A673 (cell line): ENCODE measurements at regions not wholly inside any gene's neighbourhood (a gene's known extent, or its start where the extent isn't known, plus 50 kb on each side); places are given as distances from the start of the nearest gene placed in this dataset.

ENCODE experiments used
- BruUV-seq: library from RNA; stranded (reverse); fragments of 400-500 nt; replicated peaks from 2 replicates; lab custom pipeline; 2021; lab: Mats Ljungman, UMichigan
- CTCF ChIA-PET: fragments of 300-600 bp; sonication (Branson Sonifier 250); formaldehyde crosslinking; loops from one replicate; lab custom pipeline; 2022; ENCODE audit warnings: antibody characterized with exemption; lab: Charles Lee
- POLR2A ChIA-PET: fragments of 300-600 bp; sonication (Branson Sonifier 250); formaldehyde crosslinking; loops from one replicate; lab custom pipeline; 2022; ENCODE audit warnings: antibody characterized with exemption; ENCODE audit not compliant: low non-redundant PET; lab: Charles Lee
- DNase-seq: peaks from one replicate; pipeline ENCODE4 v3.0.0-alpha.2; 2015; ENCODE audit warnings: low spot score
- H3K27ac ChIP-seq: fragments of 200-600 bp; sonication (generic); 2 replicates; pipeline ENCODE4 v1.5.1; 2016; ENCODE audit warnings: mixed run types, low read depth, mild to moderate bottlenecking, mixed read lengths, antibody characterized with exemption, low read length; ENCODE audit not compliant: poor library complexity, severe bottlenecking
- H3K27me3 ChIP-seq: fragments of 200-600 bp; sonication (generic); replicated peaks from 2 replicates; pipeline ENCODE4 v1.6.1; 2017; ENCODE audit warnings: mixed run types, low read depth, mild to moderate bottlenecking, mixed read lengths, antibody characterized with exemption, low read length; ENCODE audit not compliant: insufficient read depth, poor library complexity
- H3K36me3 ChIP-seq: fragments of 200-600 bp; sonication (generic); 2 replicates; pipeline ENCODE4 v1.6.1; 2016; ENCODE audit warnings: mixed run types, mild to moderate bottlenecking, mixed read lengths, antibody characterized with exemption, low read length; ENCODE audit not compliant: insufficient read depth, poor library complexity, severe bottlenecking
- H3K4me1 ChIP-seq: fragments of 200-600 bp; sonication (generic); 2 replicates; pipeline ENCODE4 v1.6.1; 2017; ENCODE audit warnings: mixed run types, mild to moderate bottlenecking, mixed read lengths, antibody characterized with exemption, low read length; ENCODE audit not compliant: insufficient read depth, poor library complexity, severe bottlenecking
- H3K4me3 ChIP-seq: fragments of 200-600 bp; sonication (generic); 2 replicates; pipeline ENCODE4 v1.5.1; 2016; ENCODE audit warnings: low read depth, mixed run types, mild to moderate bottlenecking, mixed read lengths, low read length; ENCODE audit not compliant: poor library complexity, severe bottlenecking
- H3K9me3 ChIP-seq: fragments of 200-600 bp; sonication (generic); 2 replicates; pipeline ENCODE4 v1.6.1; 2016; ENCODE audit warnings: mixed run types, low read depth, mild to moderate bottlenecking, mixed read lengths, antibody characterized with exemption, low read length; ENCODE audit not compliant: poor library complexity, severe bottlenecking
- EZH2 ChIP-seq: fragments of 200-600 bp; sonication (generic); IDR thresholded peaks from 2 replicates; pipeline ENCODE4 v1.6.1; 2017; ENCODE audit warnings: borderline replicate concordance, low read depth, mild to moderate bottlenecking, mixed read lengths, antibody characterized with exemption, low read length; ENCODE audit not compliant: poor library complexity, severe bottlenecking
- intact Hi-C: fragments of 100-400 bp; cut with micrococcal nuclease; formaldehyde crosslinking; loops from one replicate; pipeline ENCODE4 v1.10.0; 2022; ENCODE audit not compliant: unreplicated experiment
- TF ChIP-seq, protein P1 (sequence below): fragments of 300-800, 200-600 bp; sonication (generic); conservative IDR thresholded peaks from 2 replicates; pipeline ENCODE4 v1.5.1; 2017; ENCODE audit warnings: low read depth, mild to moderate bottlenecking, antibody characterized with exemption, low read length, moderate library complexity, mixed read lengths

DNA sequence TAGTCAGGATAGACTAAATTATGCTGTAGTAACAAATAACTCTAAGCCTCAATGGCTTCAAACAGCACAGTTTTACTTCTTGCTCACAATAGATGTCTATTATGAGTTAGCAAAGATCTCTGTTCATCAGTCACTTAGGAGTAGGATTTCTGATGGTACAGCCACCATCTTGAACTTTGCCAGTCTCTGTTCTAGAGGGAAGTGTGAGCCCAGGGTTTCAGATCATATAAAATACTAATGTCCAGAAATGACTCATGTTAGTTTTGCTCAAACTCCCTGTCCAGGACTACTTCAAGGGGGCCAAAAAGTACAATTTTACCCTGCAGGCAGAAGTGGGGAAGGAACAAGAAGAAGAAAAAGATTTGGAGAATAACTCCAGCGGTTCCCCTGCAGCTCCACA is 77.1 kb upstream of the LSM6 start:
- CTCF ChIA-PET = no interaction called here
- BruUV-seq = no TSS peak
- H3K9me3 ChIP-seq = no peaks in the 10 kb centered on the region
- H3K36me3 ChIP-seq = no peaks in the 10 kb centered on the region
- no peaks in the 10 kb centered on the region for H3K27me3 ChIP-seq
- TF ChIP-seq, protein P1, sequence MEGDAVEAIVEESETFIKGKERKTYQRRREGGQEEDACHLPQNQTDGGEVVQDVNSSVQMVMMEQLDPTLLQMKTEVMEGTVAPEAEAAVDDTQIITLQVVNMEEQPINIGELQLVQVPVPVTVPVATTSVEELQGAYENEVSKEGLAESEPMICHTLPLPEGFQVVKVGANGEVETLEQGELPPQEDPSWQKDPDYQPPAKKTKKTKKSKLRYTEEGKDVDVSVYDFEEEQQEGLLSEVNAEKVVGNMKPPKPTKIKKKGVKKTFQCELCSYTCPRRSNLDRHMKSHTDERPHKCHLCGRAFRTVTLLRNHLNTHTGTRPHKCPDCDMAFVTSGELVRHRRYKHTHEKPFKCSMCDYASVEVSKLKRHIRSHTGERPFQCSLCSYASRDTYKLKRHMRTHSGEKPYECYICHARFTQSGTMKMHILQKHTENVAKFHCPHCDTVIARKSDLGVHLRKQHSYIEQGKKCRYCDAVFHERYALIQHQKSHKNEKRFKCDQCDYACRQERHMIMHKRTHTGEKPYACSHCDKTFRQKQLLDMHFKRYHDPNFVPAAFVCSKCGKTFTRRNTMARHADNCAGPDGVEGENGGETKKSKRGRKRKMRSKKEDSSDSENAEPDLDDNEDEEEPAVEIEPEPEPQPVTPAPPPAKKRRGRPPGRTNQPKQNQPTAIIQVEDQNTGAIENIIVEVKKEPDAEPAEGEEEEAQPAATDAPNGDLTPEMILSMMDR = no peak
- TF ChIP-seq EZH2 = no peak
- H3K4me3 ChIP-seq = no peak overlapping the region
- H3K27ac ChIP-seq = no peak overlapping the region
- no peak for DNase-seq
- no peaks in the 10 kb centered on the region for H3K4me1 ChIP-seq
- intact Hi-C loops = loop anchor here (10.0 kb wide), 1 partner anchor 236 kb away; no protein-coding TSS in a partner anchor
- POLR2A ChIA-PET = no interaction called here

DNA sequence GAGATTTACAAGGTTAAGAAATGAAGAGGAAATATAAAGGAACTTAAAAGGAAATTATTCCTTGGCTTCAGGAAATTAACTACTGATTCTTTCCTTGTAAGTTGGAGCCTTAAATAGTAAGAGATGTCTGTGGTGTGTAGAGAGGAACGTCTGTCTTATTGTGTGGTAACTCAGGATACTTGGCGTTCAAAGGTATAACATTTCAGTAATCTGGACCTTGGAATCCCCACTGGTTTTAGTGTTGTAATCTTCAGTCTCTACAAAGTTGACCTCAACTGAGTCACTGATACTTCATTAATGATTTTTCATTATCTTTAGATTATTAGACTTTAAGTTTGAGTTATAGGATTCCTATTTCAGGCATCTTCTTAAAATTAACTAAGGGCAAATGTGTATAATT is 79.1 kb upstream of the LSM6 start:
- H3K36me3 ChIP-seq = no peaks in the 10 kb centered on the region
- intact Hi-C loops = loop anchor here (10.0 kb wide), 1 partner anchor 238 kb away; no protein-coding TSS in a partner anchor
- no peaks in the 10 kb centered on the region for H3K4me1 ChIP-seq
- BruUV-seq = no TSS peak
- ChIA-PET POLR2A (no interaction called here), CTCF (no interaction called here)
- no peaks in the 10 kb centered on the region for H3K9me3 ChIP-seq
- H3K4me3 ChIP-seq = no peak overlapping the region
- TF ChIP-seq, protein P1 = no peak
- no peak for TF ChIP-seq EZH2
- no peak overlapping the region for H3K27ac ChIP-seq
- no peak for DNase-seq
- H3K27me3 ChIP-seq = no peaks in the 10 kb centered on the region

DNA sequence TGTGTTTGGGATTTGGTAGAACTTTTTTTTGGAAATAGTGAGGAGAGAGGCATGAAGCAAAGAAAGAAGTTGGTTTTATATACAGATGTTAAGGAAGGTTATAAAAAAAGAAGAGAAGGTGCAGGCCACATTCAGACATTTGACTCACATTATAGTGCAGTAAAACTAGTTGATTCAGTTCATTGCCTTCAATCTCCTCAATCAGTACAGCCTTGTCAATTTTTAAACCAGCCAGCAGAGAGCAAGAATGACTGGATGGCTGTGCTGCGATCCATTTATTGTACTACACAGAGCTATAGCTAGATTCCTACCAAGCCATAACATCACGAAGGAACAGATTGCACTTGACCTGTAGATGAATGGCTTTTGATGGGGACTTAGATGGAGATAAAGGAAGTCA is 79.7 kb upstream of the LSM6 start:
- POLR2A ChIA-PET = no interaction called here
- no peak for DNase-seq
- no peaks in the 10 kb centered on the region for H3K4me1 ChIP-seq
- intact Hi-C loops = loop anchor here (10.0 kb wide), 1 partner anchor 239 kb away; no protein-coding TSS in a partner anchor
- BruUV-seq = no TSS peak
- no peaks in the 10 kb centered on the region for H3K9me3 ChIP-seq
- no peaks in the 10 kb centered on the region for H3K27me3 ChIP-seq
- no peak overlapping the region for H3K27ac ChIP-seq
- H3K36me3 ChIP-seq = no peaks in the 10 kb centered on the region
- no peak for TF ChIP-seq EZH2
- TF ChIP-seq, protein P1 = no peak
- no peak overlapping the region for H3K4me3 ChIP-seq
- CTCF ChIA-PET = interaction anchor here (0.5 to 1.2 kb wide), 4 partner anchors 11 to 392 kb away, joined by 3 to 5 read pairs (median 3); no protein-coding TSS in a partner anchor
